Activated T-cell treated with anti-CD3 and anti-CD28 coated beads, Interleukin-2, amount 50 U/mL, for 24 hours (primary cell): ENCODE measurements at regions not wholly inside any gene's neighbourhood (a gene's known extent, or its start where the extent isn't known, plus 50 kb on each side); places are given as distances from the start of the nearest gene placed in this dataset.
"Not testable (repeated sequence)": the region's sequence is repeated elsewhere in the genome, so short reads cannot be mapped to it uniquely, and the experiment has no call there.

ENCODE experiments used
- DNase-seq: peaks from one replicate; pipeline ENCODE4 v3.0.0-alpha.2; 2020
- H3K27ac Mint-ChIP-seq: 2 replicates; pipeline ENCODE4 v1.8.0; 2020; ENCODE audit warnings: mild to moderate bottlenecking, mixed read lengths
- H3K27me3 Mint-ChIP-seq: 2 replicates; pipeline ENCODE4 v1.8.0; 2020; ENCODE audit warnings: mixed read lengths
- H3K36me3 Mint-ChIP-seq: 2 replicates; pipeline ENCODE4 v1.8.0; 2020; ENCODE audit warnings: low read depth, mixed read lengths
- H3K4me1 Mint-ChIP-seq: 2 replicates; pipeline ENCODE4 v1.8.0; 2020; ENCODE audit warnings: low read depth, mixed read lengths
- H3K4me3 Mint-ChIP-seq: 2 replicates; pipeline ENCODE4 v1.8.0; 2020; ENCODE audit warnings: mild to moderate bottlenecking, moderate library complexity, mixed read lengths
- H3K9me3 Mint-ChIP-seq: 2 replicates; pipeline ENCODE4 v1.8.0; 2020; ENCODE audit warnings: mixed read lengths

- no peak for DNase-seq
- Mint-ChIP-seq H3K9me3 (no peaks in the 10 kb centered on the region), H3K36me3 (no peaks in the 10 kb centered on the region), H3K4me3 (no peak overlapping the region), H3K27ac (no peak overlapping the region), H3K4me1 (peaks cover 9% of the 10 kb centered on the region), H3K27me3 (no peaks in the 10 kb centered on the region)
Observed at GRCh38 chr5:142542078-142542477, 143.8 kb downstream of the FGF1 start.

GRCh38 chr5:142540922-142541422 is 144.9 kb downstream of the FGF1 start:
- Mint-ChIP-seq H3K9me3 (no peaks in the 10 kb centered on the region), H3K4me1 (peaks cover 10% of the 10 kb centered on the region), H3K4me3 (no peak overlapping the region), H3K36me3 (no peaks in the 10 kb centered on the region), H3K27ac (no peak overlapping the region), H3K27me3 (no peaks in the 10 kb centered on the region)
- DNase-seq, result no peak

GRCh38 chr5:142539154-142539740 is 146.6 kb downstream of the FGF1 start:
- Mint-ChIP-seq H3K4me1 (peaks cover 10% of the 10 kb centered on the region), H3K36me3 (no peaks in the 10 kb centered on the region), H3K27ac (no peak overlapping the region), H3K9me3 (peaks cover 8% of the 10 kb centered on the region), H3K4me3 (no peak overlapping the region), H3K27me3 (no peaks in the 10 kb centered on the region)
- no peak for DNase-seq

GRCh38 chr5:142537938-142538337 is 148.0 kb downstream of the FGF1 start:
- peaks cover 8% of the 10 kb centered on the region for H3K9me3 Mint-ChIP-seq
- no peaks in the 10 kb centered on the region for H3K27me3 Mint-ChIP-seq
- H3K4me3 Mint-ChIP-seq, result no peak overlapping the region
- peaks cover 10% of the 10 kb centered on the region for H3K4me1 Mint-ChIP-seq
- H3K36me3 Mint-ChIP-seq, result no peaks in the 10 kb centered on the region
- H3K27ac Mint-ChIP-seq, result no peak overlapping the region
- no peak for DNase-seq

GRCh38 chr5:142532781-142533176 is 153.1 kb downstream of the FGF1 start:
- DNase-seq, result no peak
- H3K27me3 Mint-ChIP-seq, result no peaks in the 10 kb centered on the region
- H3K36me3 Mint-ChIP-seq, result no peaks in the 10 kb centered on the region
- H3K9me3 Mint-ChIP-seq, result peaks cover 8% of the 10 kb centered on the region
- no peak overlapping the region for H3K4me3 Mint-ChIP-seq
- peaks cover 20% of the 10 kb centered on the region for H3K4me1 Mint-ChIP-seq
- no peak overlapping the region for H3K27ac Mint-ChIP-seq

- Mint-ChIP-seq H3K4me3 (no peak overlapping the region), H3K27ac (no peak overlapping the region), H3K27me3 (no peaks in the 10 kb centered on the region), H3K4me1 (peaks cover 18% of the 10 kb centered on the region), H3K36me3 (no peaks in the 10 kb centered on the region), H3K9me3 (peaks cover 8% of the 10 kb centered on the region)
- no peak for DNase-seq
Observed at GRCh38 chr5:142531977-142532780, 153.7 kb downstream of the FGF1 start.

GRCh38 chr5:142530904-142531303 is 155.0 kb downstream of the FGF1 start:
- no peak for DNase-seq
- H3K27me3 Mint-ChIP-seq, result no peaks in the 10 kb centered on the region
- no peaks in the 10 kb centered on the region for H3K36me3 Mint-ChIP-seq
- no peak overlapping the region for H3K4me3 Mint-ChIP-seq
- H3K4me1 Mint-ChIP-seq, result peaks cover 17% of the 10 kb centered on the region
- H3K9me3 Mint-ChIP-seq, result peaks cover 8% of the 10 kb centered on the region
- no peak overlapping the region for H3K27ac Mint-ChIP-seq

- peaks cover 4% of the 10 kb centered on the region for H3K9me3 Mint-ChIP-seq
- peaks cover 17% of the 10 kb centered on the region for H3K4me1 Mint-ChIP-seq
- no peak overlapping the region for H3K4me3 Mint-ChIP-seq
- H3K27ac Mint-ChIP-seq, result no peak overlapping the region
- H3K36me3 Mint-ChIP-seq, result no peaks in the 10 kb centered on the region
- H3K27me3 Mint-ChIP-seq, result no peaks in the 10 kb centered on the region
- no peak for DNase-seq
Observed at GRCh38 chr5:142529626-142530278, 156.1 kb downstream of the FGF1 start.

GRCh38 chr5:142527664-142528295 is 158.1 kb downstream of the FGF1 start:
- no peaks in the 10 kb centered on the region for H3K36me3 Mint-ChIP-seq
- H3K27ac Mint-ChIP-seq, result no peak overlapping the region
- no peak overlapping the region for H3K4me3 Mint-ChIP-seq
- no peaks in the 10 kb centered on the region for H3K27me3 Mint-ChIP-seq
- DNase-seq, result no peak
- peaks cover 15% of the 10 kb centered on the region for H3K4me1 Mint-ChIP-seq
- no peaks in the 10 kb centered on the region for H3K9me3 Mint-ChIP-seq

GRCh38 chr5:142527234-142527633 is 158.7 kb downstream of the FGF1 start:
- H3K27ac Mint-ChIP-seq, result no peak overlapping the region
- peaks cover 10% of the 10 kb centered on the region for H3K4me1 Mint-ChIP-seq
- no peaks in the 10 kb centered on the region for H3K9me3 Mint-ChIP-seq

GRCh38 chr5:142522983-142523382 is 162.9 kb downstream of the FGF1 start:
- no peak for DNase-seq
- Mint-ChIP-seq H3K27me3 (no peaks in the 10 kb centered on the region), H3K27ac (no peak overlapping the region), H3K36me3 (no peaks in the 10 kb centered on the region), H3K4me3 (no peak overlapping the region), H3K9me3 (no peaks in the 10 kb centered on the region), H3K4me1 (no peaks in the 10 kb centered on the region)

More at GRCh38 chr5:142527234-142527633, 158.7 kb downstream of the FGF1 start:
- Mint-ChIP-seq H3K27me3 (no peaks in the 10 kb centered on the region), H3K4me3 (no peak overlapping the region), H3K36me3 (no peaks in the 10 kb centered on the region)
- DNase-seq, result no peak

- H3K4me1 Mint-ChIP-seq, result peaks cover under 1% of the 10 kb centered on the region
- H3K4me3 Mint-ChIP-seq, result no peak overlapping the region
- H3K27ac Mint-ChIP-seq, result no peak overlapping the region
- no peaks in the 10 kb centered on the region for H3K27me3 Mint-ChIP-seq
- no peak for DNase-seq
- peaks cover 5% of the 10 kb centered on the region for H3K9me3 Mint-ChIP-seq
- H3K36me3 Mint-ChIP-seq, result peaks cover 2% of the 10 kb centered on the region
Observed at GRCh38 chr5:142521706-142522105, 164.2 kb downstream of the FGF1 start.

- Mint-ChIP-seq H3K4me3 (no peak overlapping the region), H3K27me3 (no peaks in the 10 kb centered on the region), H3K27ac (no peak overlapping the region), H3K9me3 (peaks cover 12% of the 10 kb centered on the region), H3K4me1 (peaks cover 8% of the 10 kb centered on the region), H3K36me3 (peaks cover 7% of the 10 kb centered on the region)
- no peak for DNase-seq
Observed at GRCh38 chr5:142520885-142521284, 165.0 kb downstream of the FGF1 start.

- H3K4me3 Mint-ChIP-seq, H3K27ac Mint-ChIP-seq, H3K4me1 Mint-ChIP-seq, H3K36me3 Mint-ChIP-seq, H3K27me3 Mint-ChIP-seq, DNase-seq: not testable (repeated sequence)
- H3K9me3 Mint-ChIP-seq, result peaks cover 12% of the 10 kb centered on the region
Observed at GRCh38 chr5:142519913-142520312, 166.0 kb downstream of the FGF1 start.
